LNCaP clone FGC (cell line): ENCODE measurements at regions not wholly inside any gene's neighbourhood (a gene's known extent, or its start where the extent isn't known, plus 50 kb on each side); places are given as distances from the start of the nearest gene placed in this dataset.
"Not testable (repeated sequence)": the region's sequence is repeated elsewhere in the genome, so short reads cannot be mapped to it uniquely, and the experiment has no call there.

Experiments used
- DNase-seq: peaks from one replicate; pipeline ENCODE4 v3.0.0-alpha.2; 2011; ENCODE audit warnings: low read depth
- H3K4me3 ChIP-seq: 2 replicates; pipeline ENCODE4 v1.5.1; 2011; ENCODE audit warnings: mild to moderate bottlenecking, low read depth, low read length, control low read depth
- TF ChIP-seq, protein P1 (sequence below): IDR thresholded peaks from 2 replicates; pipeline ENCODE4 v1.5.1; 2012; ENCODE audit warnings: mild to moderate bottlenecking; ENCODE audit not compliant: control insufficient read depth, insufficient read depth; ENCODE audit errors: extremely low read depth

DNA sequence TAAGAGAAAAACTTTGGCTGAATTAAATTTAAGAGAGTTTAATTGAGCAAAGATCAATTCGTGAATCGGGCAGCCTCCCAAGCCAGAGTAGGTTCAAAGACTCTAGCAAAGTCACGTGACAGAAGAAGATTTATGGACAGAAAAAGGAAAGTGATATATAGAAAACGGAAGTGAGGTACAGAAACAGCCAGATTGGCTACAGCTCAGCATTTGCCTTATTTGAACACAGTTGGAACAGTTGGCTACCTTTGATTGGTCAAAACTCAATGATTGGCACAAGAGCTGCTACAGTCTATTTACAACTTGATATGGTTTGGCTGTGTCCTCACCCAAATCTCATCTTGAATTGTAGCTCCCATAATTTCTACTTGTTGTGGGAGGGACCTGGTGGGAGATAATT, 102.6 kb downstream of the PLG start:
- TF ChIP-seq, protein P1, sequence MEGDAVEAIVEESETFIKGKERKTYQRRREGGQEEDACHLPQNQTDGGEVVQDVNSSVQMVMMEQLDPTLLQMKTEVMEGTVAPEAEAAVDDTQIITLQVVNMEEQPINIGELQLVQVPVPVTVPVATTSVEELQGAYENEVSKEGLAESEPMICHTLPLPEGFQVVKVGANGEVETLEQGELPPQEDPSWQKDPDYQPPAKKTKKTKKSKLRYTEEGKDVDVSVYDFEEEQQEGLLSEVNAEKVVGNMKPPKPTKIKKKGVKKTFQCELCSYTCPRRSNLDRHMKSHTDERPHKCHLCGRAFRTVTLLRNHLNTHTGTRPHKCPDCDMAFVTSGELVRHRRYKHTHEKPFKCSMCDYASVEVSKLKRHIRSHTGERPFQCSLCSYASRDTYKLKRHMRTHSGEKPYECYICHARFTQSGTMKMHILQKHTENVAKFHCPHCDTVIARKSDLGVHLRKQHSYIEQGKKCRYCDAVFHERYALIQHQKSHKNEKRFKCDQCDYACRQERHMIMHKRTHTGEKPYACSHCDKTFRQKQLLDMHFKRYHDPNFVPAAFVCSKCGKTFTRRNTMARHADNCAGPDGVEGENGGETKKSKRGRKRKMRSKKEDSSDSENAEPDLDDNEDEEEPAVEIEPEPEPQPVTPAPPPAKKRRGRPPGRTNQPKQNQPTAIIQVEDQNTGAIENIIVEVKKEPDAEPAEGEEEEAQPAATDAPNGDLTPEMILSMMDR = no peak
- H3K4me3 ChIP-seq = no peak overlapping the region
- DNase-seq = no peak

DNA sequence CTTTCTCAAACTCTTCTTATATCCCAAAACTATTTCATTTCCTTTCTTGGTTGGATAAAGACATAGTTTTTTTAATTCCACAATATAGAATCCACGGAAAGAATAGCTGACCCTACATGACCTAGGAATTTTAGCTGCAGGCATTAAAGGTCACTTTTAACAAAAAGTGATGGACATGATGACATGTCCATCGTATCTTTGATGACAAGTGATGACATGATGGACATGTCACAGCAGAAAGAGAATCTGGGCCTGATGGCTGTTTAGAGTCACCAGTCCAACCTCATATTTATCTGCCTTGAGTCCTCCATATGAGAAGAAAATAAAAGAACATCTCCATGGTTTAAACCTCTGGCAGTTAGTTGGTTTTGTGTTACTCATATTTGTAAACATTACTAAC, 106.2 kb downstream of the PLG start:
- TF ChIP-seq, protein P1 = no peak
- no peak for DNase-seq
- H3K4me3 ChIP-seq = no peak overlapping the region

DNA sequence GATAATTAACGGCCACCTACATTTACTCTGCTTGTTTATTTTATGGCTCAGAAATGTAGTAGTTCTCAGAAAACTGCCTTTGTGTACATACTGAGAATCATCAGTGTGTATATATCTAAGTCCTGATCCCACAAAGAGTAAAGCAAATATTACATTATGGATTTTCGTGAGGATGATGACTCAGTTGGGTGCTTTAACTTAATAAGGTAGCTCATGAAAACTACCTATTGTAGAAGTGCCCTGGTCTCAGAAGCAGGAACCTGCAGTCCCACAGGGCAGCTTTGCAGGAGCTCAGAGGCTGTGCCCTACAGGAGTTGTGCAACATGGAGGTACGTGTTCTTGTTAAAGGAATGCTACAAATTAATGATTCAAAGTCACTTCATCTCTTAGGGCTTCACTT, 108.2 kb downstream of the PLG start:
- peak; percentile 32 for DNase-seq
- H3K4me3 ChIP-seq = no peak overlapping the region
- TF ChIP-seq, protein P1 = no peak

DNA sequence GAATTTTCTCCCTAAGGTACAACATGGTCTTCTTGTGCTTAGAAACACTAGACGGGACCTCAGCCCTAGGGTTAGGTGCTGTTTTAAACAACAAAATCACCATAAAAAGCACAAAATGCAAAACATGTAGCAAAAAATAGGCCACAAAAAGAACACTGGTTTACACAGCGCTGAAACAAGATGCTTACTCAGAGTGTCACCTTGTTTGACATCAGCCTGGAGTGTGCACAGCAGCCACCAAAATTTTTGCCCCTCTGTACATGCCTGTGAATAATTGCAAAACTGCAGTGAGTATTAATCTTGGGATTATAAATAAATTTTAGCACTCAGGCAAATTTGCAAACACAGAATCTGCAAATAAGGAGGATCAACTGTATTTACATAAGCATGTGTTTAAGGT, 110.1 kb downstream of the PLG start:
- H3K4me3 ChIP-seq = no peak overlapping the region
- TF ChIP-seq, protein P1 = no peak

DNA sequence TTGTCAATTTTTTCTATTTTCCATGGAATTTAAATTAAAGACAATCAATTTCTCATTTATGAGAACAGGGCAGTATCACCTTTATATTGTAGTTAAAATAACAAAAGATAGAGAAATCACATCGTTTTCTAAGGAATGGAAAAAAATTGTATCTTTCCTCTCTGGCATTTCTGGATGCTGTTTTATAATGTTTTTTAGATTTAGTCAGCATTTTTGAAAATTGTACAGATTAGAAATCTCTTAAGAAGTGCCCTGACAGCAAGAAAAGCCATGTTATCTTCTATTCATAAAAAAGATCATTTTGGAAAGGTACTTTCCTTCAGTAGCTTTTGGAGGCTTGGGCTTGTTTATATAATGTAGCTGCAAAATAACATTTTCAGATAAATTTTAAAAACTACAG, 116.9 kb downstream of the PLG start:
- no peak for DNase-seq
- TF ChIP-seq, protein P1 = no peak
- H3K4me3 ChIP-seq = no peak overlapping the region

More for the DNA sequence above, 110.1 kb downstream of the PLG start:
- no peak for DNase-seq

DNA sequence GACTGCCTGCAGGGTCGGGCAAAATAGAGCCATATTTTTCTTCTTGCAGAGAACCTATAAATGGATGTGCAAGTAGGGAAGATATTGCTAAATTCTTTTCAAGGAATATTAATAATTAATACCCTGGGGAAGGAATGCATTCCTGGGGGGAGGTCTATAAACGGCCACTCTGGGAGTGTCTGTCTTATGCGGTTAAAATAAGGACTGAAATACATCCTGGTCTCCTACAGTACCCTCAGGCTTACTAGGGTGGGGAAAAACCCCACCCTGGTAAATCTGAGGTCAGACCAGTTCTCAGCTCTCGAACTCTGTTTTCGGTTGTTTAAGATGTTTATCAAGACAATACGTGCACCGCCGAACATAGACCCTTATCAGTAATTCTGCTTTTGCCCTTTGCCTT, 118.6 kb downstream of the PLG start:
- not testable (repeated sequence) for DNase-seq, H3K4me3 ChIP-seq

DNA sequence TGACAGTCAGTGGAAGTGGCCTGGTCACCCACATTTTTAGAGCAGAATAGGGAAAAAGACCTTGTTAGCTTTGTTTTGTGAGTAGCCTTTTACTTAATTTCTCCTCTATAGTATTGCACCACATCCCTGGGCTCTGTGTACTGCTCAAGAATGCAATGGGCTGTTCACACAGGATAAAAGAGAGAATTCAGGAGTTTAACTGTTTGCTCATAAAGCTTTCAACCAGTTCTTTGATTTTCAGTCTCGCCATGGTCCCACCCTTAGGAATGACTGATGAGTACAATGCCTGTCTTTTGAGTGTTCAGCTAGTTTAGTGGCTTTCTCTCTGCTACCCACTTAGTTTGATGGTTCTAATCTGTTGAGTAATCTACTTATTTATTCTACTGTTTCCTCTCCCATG, 129.7 kb downstream of the PLG start:
- TF ChIP-seq, protein P1 = no peak
- no peak overlapping the region for H3K4me3 ChIP-seq
- DNase-seq = no peak
